Smooth muscle cell of the brain vasculature (primary cell): ENCODE measurements at regions not wholly inside any gene's neighbourhood (a gene's known extent, or its start where the extent isn't known, plus 50 kb on each side); places are given as distances from the start of the nearest gene placed in this dataset.

Source experiments
- DNase-seq: peaks from one replicate; pipeline ENCODE4 v3.0.0-alpha.2; 2012; ENCODE audit warnings: low read depth, low spot score

DNA sequence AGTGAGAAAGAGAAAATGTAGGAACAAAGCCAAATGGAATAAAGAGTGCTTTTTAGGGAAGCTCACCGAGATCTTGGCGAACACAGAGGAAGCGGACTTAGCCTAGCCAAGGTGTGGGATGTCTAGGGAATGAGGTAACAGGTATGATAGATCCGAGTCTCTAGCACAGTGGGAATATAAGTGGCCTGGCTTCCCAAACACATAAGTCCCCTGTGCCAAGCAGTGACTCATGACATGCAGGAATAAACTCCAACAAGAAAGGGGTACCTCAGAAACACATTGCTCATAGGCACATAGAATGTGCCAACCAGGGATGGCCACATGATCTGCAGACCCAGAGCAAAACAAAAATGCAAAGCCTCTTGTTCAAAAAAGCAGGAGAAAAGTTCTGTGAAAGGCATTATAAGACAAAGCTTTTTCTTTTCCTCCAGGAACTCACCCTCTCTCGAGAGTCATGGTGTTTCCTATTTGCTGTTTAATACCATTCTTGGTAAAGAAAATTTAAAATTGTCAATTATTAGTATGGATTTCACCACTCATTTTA, 542.5 kb downstream of the GATA3 start:
- DNase-seq = no peak

GRCh38 chr10:8600192-8600591, 545.7 kb downstream of the GATA3 start:
- no peak for DNase-seq

DNA sequence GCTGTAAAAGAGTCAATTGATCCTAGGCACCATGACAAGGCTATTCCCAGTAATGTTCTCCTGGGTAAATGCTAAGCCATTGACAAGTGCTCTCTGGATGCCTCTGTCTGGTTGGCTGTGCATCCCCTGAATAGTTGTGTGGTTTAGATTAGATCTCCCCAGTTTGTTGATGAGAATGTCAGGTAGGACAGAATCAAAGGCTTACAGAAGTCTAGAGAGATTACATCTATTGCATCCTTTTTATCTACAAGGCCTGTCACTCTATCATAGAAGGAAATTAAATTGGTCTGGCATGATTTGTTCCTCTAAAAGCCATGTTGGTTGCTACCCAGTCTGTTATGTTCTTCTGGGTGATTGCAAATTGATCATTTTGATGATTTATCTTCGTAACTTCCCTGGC, 548.3 kb downstream of the GATA3 start:
- no peak for DNase-seq

GRCh38 chr10:8614054-8614565, 559.6 kb downstream of the GATA3 start:
- no peak for DNase-seq

DNA sequence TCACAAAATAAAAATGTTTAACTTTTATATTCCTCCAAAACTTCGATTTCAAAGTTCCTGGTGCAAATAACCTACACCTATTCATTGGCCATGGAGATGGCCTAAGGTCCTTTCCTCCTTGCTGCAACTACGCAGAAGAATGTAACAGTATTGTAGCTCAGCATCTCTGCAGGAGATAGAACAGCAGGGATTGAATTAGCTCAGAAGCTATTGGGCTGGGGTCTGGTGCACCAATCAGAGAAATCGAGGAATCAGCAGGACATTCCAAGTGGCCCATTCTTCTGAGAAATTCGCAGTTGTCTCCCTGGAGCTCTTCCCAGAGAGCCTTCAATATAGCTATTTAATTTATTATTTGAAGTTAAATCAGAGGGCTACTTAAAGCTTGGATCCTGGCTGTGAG, 560.6 kb downstream of the GATA3 start:
- DNase-seq = no peak

DNA sequence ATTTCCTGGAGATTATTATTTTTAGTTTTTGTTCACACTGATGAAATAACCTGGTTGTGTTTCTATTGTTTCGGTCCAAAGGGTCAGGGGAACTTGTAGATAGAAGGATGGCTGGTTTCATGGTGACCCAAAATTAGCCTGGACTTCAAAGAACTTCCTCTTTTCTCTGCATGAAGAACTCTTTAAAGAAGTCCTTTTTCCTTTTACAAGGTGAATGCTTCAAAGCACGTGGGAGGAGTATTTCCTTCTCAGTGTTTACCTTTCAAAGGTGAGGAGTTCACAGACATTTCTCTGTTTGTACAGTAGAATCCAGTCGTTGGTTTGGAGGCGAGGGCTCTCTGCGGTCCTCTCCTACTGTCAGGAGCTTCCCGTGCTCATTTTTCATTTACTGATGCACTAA, 561.7 kb downstream of the GATA3 start:
- DNase-seq = no peak

DNA sequence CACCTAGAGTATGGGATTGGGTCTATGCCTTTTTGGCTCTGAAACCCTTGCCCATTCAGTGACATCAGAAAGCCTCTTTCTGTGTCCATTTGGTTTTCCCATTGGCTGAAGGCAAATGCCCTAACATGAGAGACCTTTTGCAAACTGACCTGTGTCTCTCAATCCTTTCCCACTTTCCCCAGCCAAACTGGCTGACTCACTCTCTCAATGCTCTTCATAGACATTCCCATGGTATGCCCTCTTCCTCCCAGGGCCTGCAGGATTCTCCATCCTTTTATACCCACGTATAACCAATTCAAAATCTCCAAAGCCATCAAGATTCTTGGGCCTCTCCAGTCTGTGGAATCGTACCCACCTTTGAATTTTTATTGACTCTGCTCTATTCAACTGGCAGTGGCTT, 563.3 kb downstream of the GATA3 start:
- DNase-seq = no peak

- DNase-seq = no peak
These were observed 564.3 kb downstream of the GATA3 start for GRCh38 chr10:8618834-8619233.

DNA sequence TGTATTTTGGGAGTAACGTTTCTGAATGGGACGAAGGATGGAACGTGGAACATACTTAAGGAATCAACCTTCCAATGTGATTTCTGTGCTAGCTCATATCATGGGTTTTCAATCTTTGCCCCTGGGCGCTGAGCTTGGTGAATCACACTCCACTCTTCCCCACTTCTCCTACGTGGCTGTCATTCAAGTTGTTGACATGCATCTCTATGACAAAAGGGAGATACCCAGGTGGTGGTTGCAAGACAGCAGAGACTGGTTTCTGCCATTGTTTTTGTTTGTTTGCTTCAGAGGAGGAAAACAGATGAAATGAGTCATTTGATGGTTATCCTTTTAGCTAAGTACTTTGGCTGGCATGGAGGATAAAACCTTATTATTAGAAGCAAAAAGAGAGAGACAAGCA, 573.9 kb downstream of the GATA3 start:
- no peak for DNase-seq

- DNase-seq = no peak
These were observed 579.4 kb downstream of the GATA3 start for GRCh38 chr10:8633909-8634308.

DNA sequence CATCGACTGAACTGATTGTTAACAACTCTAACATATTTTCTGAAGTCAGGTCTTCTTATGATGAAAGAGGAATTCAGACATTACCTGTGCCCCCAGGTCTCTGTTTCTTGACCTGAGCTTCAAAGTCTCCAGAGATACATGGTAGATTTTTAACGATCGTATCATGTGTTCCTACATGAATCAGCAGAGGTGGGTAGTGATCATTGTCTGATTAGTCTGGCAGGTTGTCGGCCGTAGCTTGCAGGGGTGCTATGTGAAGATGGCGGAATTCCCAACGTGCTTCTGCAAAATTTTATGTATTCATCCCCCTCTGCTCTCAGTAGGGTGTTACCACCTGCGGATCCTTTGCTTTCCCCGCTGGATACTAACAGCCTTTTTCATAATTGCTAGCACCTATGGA, 581.9 kb downstream of the GATA3 start:
- no peak for DNase-seq

DNA sequence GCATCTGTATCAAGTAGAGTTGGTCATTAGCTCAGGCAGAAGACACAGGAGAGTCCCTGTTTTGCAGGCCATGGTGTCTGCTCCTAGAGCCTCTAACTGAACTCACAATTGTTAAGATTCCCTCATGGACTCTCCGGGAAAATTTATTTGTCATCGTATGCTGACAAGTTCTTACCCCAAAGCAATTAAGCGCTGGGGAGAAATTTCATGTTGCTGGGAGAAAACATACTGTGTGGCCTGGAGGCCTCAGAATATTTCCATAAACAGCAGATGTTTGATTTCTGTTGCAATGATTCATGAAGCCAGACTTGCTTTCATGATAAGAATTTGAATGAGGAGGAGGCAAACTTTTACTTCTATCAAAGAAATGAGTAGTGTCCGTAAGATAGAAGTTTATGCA, 583.2 kb downstream of the GATA3 start:
- DNase-seq = no peak

DNA sequence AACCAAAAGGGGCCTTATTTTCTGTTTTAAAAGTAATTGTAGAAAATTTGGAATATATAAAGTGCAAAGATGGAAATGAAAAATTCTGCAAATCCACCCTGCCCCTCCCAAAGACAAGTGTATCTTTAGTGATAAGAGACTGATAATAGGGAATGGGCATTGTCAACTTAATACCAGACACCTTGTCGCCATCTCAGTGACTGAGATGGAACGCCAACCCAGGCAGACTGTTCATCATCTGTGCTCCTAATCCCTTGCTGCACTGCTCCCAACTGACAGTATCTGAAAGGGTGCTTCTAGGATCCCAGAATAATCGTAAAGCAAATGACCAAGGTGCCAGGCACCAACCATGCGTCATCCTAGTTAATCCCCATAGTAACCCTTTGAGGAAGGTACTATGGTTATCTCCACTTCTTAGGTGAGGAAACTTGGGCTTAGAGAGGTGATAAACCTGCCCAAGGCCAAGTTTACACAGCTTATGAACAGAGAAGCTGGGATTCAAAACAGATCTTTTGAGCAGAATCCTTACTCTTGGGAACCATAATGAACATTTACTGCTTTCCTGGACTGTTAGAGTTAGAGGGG, 583.7 kb downstream of the GATA3 start:
- no peak for DNase-seq

DNA sequence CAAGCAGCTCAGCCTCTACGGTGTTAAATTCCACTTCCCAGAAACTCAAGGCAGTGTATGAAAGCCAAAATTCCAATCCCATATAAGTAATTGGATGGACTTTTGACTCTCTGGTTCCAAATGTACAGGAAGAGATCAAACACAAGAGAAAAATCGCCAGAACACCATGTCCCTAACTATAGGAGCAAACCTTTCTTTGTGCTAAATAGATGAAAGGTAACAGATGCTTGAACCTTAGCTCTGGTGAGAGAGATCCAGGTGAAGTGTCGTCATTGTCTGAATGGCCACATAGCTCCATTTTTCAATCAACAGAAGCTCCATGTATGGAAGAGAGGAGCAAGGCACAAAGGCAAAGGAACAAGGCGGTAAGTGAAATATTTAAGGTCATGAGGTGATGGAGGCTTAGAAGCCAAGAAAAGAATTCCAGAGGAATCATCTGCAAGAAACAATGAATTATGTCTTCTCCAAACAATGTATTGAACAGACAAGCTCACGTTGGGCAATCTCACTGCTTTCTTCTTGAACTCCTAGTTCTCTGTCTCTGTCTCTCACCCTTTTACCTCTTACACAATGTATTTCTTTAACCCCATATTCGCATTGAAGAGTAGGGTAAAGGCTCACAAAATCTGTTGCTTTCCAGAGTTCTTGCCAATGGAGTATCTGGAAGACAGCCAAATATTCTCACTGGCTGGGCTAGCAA, 585.1 kb downstream of the GATA3 start:
- no peak for DNase-seq

- DNase-seq = no peak
These were observed 585.8 kb downstream of the GATA3 start for GRCh38 chr10:8640301-8640700.

DNA sequence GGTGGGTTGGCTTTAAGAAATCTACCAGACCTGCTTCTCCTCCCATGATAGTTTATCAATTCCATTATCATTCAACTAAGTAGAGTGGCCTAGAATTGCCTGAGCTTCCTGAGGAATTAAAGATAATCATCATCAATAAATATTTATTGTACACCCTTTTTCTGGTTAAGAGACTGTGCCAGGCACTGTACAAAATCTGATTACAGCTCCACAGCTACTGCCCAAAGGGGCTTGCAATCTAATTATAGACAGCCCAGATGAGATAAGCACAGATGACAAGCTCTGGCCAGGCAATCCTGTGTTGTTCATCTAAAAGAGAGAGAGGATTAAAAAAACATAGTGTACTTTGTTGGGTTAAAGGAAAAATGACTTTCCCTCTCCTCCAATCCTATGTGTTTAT, 586.4 kb downstream of the GATA3 start:
- no peak for DNase-seq

DNA sequence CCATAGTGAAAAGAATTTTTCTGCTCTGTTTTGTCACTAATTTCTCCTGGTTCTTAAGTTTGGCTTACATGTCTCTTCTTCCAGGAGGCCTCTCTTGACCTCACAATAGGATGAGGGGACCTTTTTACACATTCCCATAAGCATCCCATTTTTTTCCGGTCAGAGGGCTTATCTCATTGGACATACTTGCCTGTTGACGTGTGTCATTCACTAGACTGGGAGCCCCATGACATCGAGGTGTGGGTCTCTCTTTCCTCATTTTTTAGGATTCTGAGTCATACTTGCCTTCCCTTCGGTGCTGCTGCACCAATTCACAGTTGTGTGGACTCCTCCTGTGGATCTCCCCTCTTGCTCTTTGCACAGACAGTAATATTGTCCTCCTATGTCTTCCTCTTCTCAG, 601.8 kb downstream of the GATA3 start:
- no peak for DNase-seq

GRCh38 chr10:8659982-8660381, 605.5 kb downstream of the GATA3 start:
- no peak for DNase-seq

- no peak for DNase-seq
These were observed 607.4 kb downstream of the GATA3 start for GRCh38 chr10:8661886-8662285.

GRCh38 chr10:8663131-8663530, 608.6 kb downstream of the GATA3 start:
- DNase-seq = no peak

GRCh38 chr10:8665322-8665721, 610.8 kb downstream of the GATA3 start:
- no peak for DNase-seq

- DNase-seq = no peak
These were observed 616.0 kb downstream of the GATA3 start for GRCh38 chr10:8670461-8670860.

DNA sequence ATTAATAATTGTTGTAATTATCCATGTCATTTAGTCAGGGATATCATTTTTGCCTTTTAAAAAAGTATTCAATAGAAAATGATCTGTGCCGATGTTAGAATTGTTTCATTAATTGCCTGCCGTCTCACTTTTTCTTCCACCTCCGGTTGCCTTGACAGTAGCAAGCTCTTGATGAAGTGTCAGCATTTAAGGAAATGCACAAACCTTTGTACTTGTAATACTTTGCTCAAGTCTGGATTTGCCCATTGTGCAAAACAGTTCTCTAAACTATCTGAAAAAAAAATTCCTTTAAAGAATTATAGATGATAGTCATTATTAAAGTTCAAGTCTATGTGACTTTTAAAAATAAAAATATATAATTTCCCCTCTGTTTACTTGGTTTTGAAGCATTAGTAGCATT, 619.7 kb downstream of the GATA3 start:
- no peak for DNase-seq
